Hematopoietic multipotent progenitor cell treated with erythropoietin and hydrocortisone succinate and interleukin-3 and kit ligand, for 4 days (in vitro differentiated cells): ENCODE measurements at regions not wholly inside any gene's neighbourhood (a gene's known extent, or its start where the extent isn't known, plus 50 kb on each side); places are given as distances from the start of the nearest gene placed in this dataset.

ENCODE experiments used
- DNase-seq: peaks from one replicate; pipeline ENCODE4 v3.0.0-alpha.2; 2015

- no peak for DNase-seq
Observed at GRCh38 chr15:72916897-72917296, 133.3 kb upstream of the ADPGK start.

GRCh38 chr15:72916378-72916777 lies 132.8 kb upstream of the ADPGK start:
- no peak for DNase-seq

GRCh38 chr15:72915843-72916242 lies 132.3 kb upstream of the ADPGK start:
- no peak for DNase-seq

- no peak for DNase-seq
Observed at GRCh38 chr15:72912996-72913395, 129.4 kb upstream of the ADPGK start.

GRCh38 chr15:72912121-72912520 lies 128.6 kb upstream of the ADPGK start:
- DNase-seq = no peak

DNA sequence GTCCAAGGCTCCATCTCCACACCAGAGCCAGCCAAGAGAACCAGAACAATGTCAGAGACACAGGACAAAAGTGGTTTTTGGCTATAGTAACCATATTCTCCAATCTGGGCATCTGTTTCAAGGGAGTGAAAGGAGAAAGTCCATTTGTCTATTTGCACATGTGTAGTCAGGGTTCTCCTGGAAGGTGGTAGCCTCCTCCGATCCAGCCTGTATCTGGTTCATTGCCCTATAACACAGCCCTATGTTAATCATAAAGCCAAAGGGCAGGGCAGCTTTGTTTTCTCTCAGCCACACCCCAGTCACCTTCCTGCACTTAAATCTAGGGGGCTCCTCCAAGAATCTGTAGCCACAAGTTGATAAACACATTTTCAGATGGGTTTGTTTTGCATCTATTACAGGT lies 128.1 kb upstream of the ADPGK start:
- DNase-seq = no peak

- no peak for DNase-seq
Observed at GRCh38 chr15:72908713-72909112, 125.2 kb upstream of the ADPGK start.

DNA sequence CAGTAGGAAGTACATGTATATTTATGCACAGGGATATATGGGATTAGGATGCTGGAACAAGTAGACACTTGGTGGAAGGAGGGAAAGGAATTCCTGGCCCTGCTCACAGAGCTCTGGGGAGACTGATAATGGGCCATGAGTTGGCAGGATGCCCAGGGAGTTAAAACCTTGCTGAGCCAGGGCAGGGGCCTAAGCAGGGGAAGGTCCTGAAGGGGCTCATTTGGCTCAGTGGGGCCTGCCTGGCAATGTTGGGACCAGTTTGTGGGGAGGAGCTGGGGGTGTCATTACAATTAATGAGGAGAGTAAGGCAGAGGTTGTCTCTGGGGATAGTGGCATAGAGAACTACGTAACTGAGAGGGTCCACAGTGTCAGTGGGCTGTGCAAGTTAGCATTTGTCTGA lies 124.2 kb upstream of the ADPGK start:
- DNase-seq = no peak

DNA sequence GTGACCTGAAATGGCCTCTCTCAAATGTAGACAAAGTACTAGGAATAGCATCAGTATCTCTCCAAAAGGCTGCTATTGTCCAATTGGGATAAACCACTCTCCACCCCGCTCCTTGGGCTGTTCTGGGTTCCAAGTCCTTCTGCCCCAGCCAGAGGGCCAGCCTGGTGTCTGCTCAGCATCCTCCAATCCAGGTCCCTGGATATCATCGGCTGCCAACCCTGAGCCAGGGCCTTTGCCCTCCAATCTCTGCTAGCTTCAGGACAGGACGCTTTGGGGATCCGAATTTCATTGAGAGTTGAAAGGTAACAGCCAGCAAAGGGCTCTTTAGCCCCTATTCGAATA lies 119.3 kb upstream of the ADPGK start:
- no peak for DNase-seq

DNA sequence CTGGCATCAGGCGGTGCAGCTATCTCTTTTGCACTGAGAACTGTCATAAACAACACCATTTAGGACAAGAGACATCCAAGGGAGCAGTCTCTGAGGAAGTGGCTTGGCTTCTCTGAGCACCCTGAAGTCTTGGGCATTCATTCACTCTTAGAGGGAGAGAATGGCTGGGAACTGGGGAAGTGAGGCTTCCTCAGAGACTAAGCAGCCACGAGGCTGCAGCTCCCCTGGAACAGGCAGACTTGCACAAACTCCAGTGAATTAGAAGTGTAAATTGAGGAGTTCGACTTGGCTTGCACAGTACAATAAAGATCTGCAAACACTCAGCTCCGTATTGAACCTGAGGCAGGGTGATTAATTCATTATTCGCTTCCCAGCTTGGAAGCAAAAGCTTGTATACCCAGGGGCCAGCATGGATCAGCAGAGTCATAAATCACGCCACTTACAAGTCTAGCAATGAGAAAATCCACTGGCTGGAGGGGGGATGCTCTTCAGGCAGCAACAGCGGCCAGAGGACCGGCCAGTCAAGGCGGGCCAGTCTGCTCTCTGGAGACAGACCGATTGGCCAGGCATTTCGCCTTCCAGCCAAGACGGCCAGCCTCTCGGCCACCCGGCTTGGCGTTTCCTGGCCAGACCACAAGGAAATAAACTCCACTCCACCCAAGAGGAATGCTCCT lies 118.8 kb upstream of the ADPGK start:
- no peak for DNase-seq

DNA sequence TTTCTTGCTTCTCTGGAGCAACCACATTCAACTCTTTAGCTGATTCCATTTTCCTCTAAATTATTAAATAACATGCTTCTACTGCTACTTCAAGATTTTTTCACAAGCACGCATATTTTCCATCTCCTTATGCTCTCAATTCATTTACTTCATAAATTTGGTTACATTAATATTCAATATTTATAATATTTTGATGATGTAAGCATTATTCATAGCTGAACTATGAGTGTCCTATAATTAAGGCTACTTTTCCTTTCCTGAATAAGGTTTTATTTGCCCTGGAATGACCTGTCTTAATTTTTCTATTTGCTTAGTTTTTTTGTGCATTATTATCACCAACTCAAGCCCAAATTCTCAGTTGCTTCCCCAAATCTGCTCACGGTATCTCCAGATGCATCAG lies 109.4 kb upstream of the ADPGK start:
- no peak for DNase-seq

- DNase-seq = no peak
Observed at GRCh38 chr15:72890043-72890442, 106.5 kb upstream of the ADPGK start.

DNA sequence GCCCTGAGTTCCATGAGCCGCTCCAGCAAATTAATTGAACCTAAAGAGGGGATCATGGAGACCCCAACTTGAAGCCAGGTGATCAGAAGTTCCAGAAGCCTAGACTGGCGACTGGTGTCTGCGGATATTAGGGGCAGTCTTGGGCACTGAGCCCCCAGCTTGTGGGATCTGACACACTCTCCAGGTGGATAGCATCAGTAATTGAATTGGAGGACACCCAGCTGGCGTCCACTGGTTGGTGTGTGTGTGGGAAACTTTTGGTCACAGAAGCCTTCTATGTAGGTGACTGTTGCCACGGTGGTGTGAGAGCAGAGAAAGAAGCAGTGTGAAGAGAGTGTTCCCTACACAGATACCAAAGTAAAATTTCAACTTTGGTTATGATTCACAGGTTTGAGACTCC lies 106.0 kb upstream of the ADPGK start:
- no peak for DNase-seq

DNA sequence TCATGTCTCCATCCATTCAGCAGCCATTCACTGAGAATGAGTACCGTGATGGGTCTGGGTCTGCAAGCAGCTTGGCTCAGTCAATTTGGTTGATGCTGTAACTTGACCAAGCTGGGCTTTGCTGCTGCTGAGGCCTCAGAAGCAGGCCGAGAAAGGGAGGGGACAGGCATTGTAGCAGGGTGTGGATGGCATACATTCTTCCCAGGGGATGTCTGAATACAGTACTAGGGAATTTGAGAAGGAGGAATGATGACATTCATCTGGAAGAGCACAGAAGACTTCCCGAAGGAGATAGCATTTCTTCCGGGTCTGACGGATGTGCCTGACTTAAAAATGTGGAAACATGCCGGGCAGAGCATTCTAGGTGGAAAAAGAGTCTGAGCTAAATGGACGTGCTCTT lies 105.3 kb upstream of the ADPGK start:
- no peak for DNase-seq

DNA sequence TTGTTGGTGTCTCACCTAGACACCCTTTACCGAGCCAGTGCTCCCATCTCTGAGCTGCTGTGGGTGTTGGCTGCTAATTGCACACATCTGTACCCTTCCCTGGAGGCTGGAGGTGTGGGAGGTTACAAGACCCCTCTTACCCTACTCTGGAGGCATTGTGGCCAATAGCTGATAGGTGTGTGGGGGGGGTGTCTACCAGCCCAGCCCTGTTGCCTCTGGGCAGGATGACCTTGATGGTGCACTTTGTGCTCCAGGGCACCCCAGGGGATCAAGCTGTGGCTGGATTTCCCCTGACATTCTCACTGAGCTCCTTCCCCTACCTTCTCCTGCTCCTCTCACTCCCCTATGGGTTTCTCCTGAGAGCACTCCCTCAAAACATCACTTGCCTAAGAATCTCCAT lies 104.7 kb upstream of the ADPGK start:
- DNase-seq = no peak

- no peak for DNase-seq
Observed at GRCh38 chr15:72887376-72887775, 103.8 kb upstream of the ADPGK start.

- DNase-seq = no peak
Observed at GRCh38 chr15:72884311-72884710, 100.8 kb upstream of the ADPGK start.

GRCh38 chr15:72873379-72874233 lies 90.0 kb upstream of the ADPGK start:
- no peak for DNase-seq

DNA sequence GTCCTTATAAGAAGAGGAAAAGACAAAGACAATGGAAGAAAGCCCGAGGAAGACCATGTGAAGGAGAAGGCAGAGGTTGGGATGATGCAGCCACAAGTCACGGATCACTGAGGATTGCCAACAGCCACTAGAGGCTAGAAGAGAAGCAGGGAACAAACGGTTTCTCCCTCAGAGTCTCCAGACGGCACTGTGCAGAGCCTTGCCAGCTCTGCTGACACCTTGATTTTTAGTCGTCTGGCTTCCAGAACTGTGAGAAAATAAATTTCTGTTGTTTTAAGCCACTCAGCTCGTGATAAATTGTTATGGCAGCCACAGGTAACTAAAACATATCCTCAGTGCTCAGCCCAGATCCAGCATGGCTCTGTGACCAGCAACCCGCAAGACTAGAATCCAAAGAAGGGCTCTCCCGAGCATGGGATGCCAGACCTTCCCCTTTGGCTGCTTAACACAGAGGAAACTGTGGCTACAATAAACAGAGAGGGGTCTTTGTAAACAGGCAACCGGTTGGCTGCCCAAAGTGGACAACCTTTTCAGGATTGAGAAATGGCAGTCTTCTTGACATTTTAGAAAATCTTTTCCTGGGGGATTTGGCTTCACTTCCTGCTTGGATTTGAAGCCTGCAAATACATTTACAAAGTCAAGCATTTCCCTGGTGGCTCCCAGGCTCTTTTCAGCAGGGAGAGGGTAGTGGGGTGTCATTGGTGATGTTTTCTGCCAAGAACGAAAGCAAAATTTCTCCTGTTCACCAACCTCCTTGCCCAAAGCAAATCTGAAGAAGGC lies 88.7 kb upstream of the ADPGK start:
- no peak for DNase-seq

GRCh38 chr15:72866866-72867616 lies 83.5 kb upstream of the ADPGK start:
- no peak for DNase-seq

DNA sequence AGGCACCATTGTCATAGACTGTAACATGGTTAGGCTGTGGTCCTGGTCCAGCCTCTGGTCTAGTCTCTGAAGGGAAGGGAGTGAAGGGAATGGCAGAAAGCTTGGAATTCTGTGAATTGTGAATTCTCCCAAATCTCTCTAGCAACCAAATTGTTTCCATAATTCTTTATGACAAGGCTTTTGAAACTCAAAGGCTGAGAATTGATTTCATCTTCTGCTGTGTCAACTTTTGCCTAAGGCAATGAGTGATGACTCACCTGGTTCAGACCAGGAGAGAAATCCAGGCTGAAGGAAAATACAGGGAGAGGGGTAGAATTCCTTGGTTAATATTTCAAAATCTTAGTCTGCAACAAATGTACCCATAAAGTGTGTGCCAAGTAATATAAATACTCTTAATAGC lies 82.6 kb upstream of the ADPGK start:
- no peak for DNase-seq

GRCh38 chr15:72865486-72865885 lies 81.9 kb upstream of the ADPGK start:
- DNase-seq = no peak

- DNase-seq = no peak
Observed at GRCh38 chr15:72864681-72865080, 81.1 kb upstream of the ADPGK start.
